ENCODE measurements at regions not wholly inside any gene's neighbourhood (a gene's known extent, or its start where the extent isn't known, plus 50 kb on each side); places are given as distances from the start of the nearest gene placed in this dataset.

DNA sequence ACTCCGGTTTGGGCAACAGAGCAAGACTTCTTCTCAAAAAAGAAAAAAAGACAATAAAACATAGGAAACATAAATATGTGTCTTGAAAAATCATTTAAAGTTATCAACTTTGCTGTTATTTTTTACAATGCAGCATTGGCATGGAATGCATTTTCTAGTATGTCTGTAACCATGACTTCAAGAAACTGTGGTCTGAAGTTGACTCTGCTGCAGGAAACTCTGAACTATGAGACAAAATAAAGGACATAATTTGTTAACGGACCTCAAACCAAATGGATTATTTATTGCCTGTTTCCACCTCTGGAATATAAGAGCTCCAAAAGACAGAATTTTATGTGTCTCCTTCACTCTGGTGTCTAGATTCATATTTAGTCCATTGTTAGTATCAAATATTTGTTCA is 79.1 kb downstream of the TRIB2 start:
- DNase-seq = no peak

DNA sequence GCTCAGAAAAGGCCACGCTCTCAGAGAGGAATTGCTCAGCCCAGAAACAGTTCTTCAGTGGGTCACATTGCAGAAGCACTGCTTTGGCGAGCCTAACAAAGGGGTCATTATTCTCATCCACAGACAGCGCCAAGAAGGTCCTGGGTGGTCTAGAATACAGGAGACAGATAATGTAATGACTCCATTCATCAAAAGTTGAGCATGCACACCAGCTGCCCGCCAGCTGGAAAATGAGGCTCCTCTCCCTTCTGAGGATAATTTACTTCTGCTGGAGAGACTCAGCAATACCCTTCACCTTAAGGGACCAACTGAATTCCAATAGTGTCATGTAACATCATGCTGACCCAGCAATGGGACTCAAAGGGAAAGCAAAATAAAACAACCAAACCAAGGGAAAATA is 79.9 kb downstream of the TRIB2 start:
- no peak for DNase-seq

DNA sequence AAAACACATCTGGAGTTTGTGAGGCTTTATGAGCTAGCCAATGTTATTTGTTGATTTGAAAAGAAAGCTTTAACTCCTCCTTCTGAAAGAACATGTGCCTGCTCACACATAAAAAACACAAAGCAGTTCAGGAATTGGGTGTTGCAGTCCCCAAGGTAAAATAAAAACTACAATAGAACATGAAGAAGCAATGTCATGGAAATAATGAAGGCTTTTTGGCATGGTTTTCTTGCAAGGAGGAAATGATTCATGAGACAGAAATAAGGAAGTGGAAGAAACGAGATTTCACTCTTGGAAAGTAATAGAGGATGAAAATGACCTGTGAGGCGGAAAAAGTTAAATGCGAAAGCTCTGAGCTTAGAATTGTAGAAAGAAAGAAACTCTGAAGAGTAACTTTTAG is 81.1 kb downstream of the TRIB2 start:
- no peak for DNase-seq

DNA sequence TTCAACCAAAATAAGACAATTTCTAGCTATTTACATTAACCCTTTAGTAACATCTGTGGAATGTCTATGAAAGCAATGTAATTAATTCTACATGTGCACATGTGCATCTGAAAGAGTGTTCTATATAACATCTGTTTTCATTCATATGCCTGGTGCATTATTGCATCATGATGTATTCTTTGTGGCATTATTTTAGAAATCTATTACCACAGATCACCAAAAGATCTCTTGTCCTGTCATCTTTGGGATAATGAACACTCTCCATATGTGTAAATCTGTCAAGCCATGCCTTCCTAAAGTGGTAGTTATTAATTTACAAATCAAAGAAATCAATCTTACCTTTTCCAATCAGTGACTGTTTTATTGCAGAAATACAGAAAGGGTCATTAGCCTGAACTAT is 86.9 kb downstream of the TRIB2 start:
- DNase-seq = no peak

DNA sequence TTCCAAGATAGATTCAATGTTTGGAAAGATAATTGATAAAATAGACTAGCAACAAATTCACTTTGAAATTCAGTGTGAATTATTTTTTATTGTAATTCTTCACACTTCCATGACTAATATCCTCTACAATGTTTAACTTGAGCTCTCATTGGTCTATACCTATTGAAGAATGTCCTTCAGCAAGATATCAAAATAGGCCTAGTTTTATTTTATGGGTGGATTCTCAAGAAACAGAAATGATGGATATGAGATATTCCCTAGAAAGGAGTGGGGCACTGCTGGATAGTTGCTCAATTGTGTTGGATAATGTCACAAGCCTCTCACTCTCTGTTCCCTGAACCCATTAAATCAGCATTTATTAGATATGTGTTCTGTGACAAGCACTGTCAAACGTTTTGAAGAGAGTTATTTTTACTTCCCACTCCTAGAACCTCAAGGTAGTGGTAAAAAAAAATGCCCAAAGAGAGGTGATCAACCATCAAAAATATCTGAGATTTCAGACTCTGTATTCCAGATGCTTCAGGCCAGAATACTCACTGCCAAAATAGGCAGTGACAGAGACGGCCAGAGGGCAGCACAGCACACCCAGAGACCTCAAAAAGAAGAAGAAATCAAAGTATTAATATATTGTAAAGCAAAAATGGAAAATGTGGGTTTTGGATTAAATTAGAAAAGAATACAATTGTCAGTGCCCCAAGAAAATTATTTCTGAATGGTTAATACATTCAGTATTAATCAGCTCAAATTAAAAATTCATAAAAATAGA is 87.5 kb downstream of the TRIB2 start:
- DNase-seq = no peak

DNA sequence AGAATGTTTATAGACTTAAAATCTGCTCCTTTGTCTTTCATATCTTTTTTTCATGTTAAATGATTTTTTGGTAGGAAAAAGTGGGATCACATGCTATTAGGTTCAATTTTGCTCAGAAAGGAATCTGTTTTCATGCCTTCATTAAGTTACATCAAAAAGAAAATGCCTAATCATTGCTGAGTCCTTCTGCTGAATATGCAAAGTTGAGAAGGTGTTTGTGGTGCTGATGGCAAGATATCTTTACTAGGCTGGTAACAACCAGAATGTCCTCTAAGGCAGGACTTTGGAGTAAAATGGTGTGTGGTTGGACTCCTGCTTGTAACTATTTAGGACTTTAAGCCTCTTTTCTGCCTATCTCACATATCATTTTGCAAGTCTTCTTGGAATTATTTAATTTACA is 88.3 kb downstream of the TRIB2 start:
- DNase-seq = no peak

DNA sequence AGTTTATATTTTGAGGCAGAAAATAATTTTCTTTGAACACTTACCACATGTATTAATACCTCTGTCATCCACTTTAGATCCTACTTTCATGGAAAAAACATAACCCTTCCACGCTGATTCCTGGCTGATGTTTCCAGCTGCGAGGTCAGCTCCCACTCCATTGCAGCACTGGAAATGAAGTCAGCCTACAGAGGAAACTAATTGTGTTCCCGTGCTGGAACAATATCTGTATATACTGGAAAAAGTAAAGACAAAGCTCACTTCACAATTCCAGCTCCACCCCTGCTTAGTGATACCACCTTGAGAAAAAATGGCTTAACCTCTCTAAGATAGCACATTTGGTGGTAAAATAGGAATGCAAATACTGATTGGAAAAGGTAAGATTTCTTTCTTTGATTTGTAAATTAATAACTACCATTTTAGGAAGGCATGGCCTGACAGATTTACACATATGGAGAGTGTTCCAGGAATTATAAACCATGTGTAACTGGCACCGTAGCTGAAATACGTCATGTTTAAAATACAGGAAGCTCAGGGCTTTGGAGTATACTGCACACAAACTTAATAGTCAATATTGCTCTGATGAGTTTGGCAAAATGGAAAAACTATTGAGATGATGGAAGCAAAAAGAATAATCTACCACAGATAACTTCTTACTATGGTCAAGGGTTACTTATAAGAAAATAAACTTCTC is 90.0 kb downstream of the TRIB2 start:
- no peak for DNase-seq

DNA sequence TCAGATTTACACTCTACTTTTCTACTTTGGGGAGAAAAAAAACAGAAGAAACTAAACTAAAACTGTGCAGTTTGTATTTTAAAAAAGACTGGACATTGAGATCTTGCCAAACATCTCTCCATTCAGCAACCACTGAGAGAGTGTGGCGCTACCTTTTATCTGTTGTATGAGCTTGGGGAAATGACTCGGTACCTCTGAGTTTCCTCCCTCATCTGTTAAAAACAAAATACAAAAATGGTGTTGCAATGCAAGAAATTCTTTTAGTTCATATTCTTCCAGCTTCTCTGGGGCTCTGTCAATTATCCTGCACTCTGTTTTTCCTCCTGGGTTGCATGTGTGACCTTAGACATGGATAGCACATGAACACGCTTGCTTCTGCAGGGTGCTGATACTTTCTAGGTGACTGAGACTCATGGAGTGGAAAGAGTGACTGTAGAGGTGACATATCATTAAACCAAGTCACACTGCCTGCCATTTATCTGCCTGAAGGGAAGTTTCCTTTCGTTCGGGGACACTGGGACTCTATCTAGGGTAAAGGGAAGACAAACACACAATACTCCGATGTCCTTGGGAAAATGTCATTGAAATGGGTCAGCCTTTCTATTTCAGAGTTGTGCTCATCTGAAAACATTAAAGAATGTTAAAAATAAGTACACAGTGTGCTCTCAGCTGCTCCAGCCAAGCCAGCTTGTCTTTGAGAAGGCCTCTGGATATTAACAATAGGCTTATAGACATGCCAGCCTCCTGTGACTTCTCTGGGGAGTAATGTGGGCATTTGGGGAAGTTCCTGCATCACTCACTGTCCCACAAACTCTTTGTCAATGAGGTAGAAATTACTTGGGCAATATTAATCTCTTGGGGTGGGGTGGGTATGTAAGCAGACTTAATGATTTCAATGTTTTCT is 91.4 kb downstream of the TRIB2 start:
- DNase-seq = no peak

DNA sequence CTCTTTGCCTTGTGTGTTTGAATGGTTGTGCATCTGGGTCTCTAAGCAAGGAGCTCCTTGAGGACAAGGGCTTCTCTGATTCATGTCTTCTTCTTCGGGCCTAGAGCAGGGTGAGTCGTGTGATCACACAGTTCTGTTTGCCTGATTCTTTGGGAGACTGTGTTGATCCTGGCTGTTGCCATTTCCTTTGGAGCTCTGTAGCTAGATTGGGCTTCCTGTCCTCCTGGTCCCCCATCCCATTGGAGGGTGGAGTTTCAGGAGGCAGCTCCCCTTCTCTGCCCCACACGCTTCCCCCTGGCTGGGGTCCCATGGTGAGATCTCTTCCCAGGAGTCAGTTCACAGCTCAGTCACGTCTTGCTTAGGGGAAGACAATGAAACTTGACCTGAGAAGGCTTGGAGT is 92.8 kb downstream of the TRIB2 start:
- DNase-seq = no peak

DNA sequence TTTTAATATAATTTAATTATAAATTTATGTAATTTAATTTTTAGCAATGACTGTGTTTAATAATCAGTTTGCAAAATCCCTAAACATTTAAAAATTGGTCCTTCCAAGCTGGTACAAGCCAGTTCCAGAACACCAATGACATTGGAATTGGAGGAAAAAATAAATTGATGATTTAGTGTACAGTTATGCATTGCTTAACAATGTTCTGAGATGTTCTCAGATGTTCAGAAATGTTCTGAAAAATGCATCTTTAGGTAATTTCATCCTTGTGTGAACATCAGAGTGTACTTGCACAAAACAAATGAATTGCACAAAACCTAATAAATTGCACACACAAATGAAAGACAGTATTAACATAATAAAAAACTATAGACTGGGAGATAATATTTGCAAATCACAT is 95.2 kb downstream of the TRIB2 start:
- no peak for DNase-seq

DNA sequence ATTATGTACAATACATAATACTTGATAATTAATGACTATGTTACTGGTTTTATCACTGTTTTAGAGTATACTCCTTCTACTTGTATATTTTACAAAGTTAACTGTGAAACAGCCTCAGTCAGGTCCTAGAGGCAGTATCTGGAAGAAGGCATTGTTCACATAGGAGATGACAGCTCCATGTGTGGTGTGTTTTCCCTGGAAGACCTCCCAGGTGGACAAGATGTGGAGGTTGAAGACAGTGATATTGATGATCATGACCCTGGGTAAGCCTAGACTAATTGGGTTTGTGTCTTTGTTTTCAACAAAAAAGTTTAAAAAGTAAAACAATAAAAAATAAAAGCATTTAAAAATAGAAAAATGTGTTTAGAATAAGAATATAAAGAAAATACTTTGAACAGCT is 96.4 kb downstream of the TRIB2 start:
- no peak for DNase-seq

DNA sequence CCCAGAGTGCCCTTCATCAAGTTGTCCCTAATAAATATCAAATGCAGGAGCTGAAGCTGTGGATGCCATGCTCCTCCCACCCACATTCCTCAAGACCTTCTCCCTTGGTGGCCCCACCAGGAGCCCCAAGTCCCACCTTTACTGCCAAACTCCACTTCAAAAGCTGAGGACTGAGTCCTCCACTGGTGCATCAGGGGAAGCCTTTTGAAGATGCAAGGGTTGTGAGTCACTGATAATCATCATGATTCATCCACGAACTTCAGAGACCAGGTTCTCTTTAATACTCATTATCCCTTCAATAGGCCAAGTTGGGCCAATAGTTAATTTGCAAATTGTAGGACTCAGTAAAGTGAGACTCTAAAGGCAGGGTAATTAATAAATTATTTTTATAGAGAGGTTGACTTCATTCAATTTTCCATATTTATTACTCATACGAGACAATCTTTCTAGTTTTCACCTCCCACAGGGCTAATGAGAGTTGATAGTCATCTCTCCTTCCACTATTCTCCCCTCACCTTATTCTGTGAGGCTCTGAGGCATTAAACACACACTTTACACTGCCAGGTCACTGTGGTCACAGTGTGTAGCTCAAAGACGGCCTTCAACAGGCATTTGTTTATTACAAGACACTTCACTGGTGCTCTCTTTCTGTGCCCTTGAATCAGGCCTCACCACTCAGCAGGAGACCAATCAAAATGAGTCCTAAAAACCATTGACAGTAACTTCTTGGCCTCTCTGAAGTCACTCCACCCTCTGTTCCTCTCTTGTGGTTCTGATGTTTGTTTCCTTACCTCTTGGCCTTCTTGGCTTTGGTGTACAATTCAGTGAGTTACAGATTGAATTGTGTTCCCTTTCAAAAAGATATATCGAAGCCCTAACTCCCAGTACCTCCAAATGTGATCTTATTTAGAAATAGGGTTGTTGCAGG is 99.9 kb downstream of the TRIB2 start:
- DNase-seq = peak; percentile 11

DNA sequence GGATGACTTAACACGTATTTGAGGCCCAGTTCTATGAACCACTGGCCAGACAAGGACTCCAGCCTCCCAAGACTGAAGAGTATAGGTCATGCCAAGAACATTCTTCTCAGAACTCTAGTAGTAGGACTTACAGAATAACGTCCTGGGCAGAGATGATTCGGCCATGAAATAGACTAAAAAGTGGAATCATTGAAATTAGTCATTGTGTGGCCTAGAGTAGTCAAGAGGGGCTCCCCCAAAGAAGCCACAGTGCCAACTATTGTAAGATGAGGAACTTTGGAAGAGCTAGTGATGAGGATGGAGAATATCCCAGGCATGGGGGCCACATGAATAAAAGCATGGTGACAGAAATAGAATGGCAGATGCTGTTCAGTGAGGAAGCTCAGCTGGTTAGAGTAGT is 101.1 kb downstream of the TRIB2 start:
- DNase-seq = peak; percentile 17

DNA sequence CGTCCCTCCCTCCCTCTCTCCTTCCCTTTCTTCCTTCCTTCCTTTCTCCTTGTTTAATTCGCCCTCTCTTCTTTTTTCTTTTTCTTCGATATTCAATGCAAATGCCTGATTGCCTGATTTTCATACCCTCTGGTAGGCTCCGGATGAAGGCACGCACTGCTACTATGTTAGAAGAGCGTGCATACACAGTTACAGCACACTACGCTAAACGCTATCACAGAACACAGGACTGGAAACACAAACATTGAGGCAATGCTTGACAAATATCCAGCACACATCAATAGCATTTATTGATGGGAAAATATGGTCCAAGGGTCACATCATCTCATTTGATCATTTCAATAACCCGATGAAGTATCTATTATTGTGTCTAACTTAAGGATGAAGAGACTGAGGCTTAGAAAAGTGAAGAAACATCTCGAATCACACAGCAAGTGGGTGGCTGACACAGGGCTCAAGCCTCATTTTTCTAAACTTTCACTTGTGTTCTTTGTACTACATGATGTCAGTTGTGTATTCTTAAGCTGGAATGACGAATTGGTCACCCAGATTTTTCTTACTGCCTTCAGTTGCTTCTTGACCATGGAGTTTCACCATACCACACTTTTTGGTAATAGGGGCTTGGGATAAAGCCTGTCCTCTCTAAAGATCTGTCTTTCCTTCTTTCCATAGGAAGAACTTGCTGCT is 101.8 kb downstream of the TRIB2 start:
- no peak for DNase-seq

DNA sequence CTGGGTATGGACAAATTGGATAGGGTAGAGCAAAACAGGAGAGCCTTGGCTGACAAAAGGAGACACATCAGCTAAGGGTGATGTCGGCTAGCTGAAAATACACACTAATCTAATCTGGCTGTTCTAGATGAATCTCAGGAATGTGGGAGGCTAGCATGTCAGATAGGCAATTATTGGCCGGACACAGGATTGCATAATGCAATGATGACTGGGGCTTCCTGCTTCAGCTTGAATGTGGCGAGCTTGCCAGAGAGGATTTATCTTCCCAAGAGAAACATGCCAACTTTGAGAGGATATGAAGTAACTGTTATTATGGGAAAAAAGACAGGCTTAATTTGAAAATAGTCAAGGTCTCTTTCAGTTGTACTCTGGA is 102.4 kb downstream of the TRIB2 start:
- DNase-seq = no peak

DNA sequence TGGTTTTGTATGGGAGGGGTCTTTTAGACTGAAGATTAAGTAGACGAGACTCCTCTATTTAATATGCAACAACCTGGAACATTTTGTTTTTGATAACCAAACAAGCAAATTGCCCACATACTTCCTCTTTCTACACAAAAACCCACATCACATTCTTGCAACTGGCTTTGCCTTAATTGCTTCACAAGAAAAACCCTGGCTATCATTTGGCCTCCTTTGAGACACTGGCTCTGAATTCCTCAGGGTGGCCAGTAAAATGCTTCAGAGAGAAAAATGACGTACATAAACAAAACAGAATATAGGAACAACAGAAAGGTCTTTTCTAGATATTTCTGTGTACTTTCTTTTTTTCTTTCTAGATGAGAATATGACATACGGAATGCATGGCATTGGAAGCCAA is 103.0 kb downstream of the TRIB2 start:
- DNase-seq = no peak

DNA sequence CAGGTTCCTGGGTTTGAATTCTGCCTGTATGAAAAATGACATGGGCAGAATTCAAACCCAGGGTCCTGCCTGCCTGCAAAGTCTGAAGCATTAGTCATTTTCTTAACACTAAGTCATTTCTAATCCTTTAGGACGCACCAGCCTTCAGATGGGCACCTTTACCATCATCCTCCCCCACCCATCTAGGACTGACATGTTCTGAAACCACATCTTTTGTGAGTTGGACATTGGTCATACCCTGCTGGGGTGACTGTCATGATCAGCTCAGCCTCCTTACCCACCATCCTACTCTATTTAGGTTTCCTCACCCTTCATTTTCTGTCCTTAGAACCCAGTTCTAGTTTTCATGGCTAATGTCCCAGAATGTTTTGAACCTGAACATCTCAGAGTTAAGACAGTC is 104.9 kb downstream of the TRIB2 start:
- peak; percentile 28 for DNase-seq

DNA sequence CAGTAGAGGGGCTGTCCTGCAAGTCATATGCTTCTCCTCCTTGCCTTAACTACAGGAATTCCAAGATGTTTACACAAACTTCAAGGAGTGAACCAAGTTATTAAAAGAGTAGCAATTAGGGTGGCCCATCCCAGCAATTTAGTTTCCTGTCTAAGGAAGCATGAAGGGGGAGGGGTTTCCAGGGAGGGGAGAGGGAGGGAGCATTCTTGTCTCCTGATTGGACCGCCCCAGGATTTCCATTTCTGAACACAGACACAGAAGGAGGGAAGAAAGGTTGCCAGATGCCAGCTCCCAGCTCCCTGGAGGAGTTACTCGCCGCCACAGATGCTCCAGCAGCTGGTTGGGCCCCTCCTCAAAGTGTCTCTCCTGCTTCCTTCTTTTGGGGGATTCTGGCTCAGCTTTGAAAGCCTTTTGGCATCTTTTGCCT is 107.6 kb downstream of the TRIB2 start:
- no peak for DNase-seq

DNA sequence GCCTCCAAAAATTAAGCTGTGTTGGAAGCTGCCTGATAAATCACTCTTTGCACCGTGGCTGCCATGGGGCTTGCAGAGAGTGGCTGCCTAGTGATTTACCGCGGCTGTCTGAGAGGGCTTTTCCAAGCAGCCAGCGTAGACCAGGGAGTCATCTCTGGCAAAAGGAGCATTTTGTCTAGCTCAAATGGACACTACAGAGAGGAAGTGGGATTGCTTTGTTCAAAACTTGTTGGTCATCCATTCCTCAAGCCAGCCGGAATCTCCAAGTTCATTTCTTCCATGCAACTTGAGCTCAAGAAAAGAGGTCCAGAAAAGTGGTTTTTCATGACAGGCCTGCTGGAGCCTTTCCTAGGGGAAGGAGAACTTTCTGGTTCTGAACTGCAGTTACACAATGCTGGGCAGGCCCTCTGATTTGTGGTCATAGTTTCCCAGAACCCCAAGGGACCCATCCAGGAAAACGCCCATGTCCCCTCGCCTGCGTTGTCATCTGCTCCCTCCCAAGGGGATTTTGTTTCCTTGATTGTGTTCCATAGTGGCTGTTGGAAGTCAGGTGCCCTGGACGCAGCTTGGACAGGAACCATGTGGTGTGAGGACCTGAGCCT is 108.1 kb downstream of the TRIB2 start:
- DNase-seq = no peak

DNA sequence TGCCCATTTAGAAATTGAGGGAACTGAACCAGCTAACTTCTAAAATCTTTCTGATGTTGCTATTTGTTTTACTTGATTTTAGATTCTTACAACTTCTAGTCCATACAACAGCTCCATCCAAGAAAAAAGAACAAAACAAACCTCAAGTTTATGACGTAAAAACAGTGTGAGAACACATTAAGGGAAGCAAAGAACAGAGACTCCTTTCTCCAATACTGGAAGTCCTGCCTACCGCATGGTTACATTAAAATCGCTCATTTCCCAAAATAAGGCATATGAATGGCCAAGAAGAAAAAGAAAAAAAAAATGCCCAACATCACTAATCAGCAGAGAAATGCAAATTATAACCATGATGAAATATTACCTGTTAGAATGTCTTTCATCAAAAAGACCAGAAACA is 110.0 kb downstream of the TRIB2 start:
- DNase-seq = no peak

DNA sequence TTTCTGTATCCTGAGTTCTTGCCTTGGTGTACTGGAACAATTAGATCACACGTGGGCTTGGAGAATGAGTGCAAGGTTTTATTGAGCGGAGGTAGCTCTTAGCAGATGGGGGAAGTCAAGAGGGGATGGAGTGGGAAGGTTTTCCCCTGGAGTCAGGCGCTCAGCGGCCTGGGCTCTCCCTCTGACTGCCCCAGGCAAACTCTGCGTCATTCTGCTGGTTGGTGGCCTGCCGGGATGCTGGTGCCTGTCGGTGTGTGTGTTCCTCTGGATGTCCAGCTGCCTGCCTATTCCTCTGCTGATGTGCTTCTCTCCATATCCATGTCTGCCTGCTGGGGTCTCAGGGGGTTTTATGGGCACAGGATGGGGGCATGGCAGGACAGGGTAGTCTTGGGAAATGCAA is 111.0 kb downstream of the TRIB2 start:
- no peak for DNase-seq

DNA sequence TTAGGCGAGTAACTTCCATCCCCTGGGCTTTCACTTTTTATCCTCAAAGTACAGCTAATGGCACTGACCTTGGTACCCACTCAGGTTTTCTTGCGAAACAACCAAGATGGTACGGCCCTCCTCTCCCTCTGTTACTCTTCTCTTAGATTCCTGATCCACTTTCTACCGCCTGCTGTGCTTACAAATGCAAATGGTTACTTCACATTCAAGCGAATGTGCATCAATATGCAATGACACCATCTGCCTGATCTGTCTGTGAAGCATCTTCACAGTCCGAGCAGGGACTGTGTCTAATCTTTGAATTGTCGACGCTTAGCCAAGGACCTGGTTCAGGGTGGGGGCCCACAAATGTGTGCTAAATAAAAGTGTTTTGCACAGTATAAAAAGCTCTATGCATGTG is 112.2 kb downstream of the TRIB2 start:
- DNase-seq = no peak

All from activated CD4-positive, alpha-beta T cell treated with anti-CD3 and anti-CD28 coated beads for 48 hours (primary cell).